ENCODE measurements at regions not wholly inside any gene's neighbourhood (a gene's known extent, or its start where the extent isn't known, plus 50 kb on each side); places are given as distances from the start of the nearest gene placed in this dataset.
A peak's percentile ranks its signal among the peaks of the same experiment; 100 is the strongest.

GRCh38 chr1:22276396-22276748 is 133.5 kb upstream of the WNT4 start:
- no peaks in the 10 kb centered on the region for H3K9me3 Mint-ChIP-seq
- CTCF ChIA-PET: interaction anchor here (1.0 to 1.7 kb wide), 6 partner anchors 8 to 140 kb away, joined by 3 to 5 read pairs (median 4); no protein-coding TSS in a partner anchor

GRCh38 chr1:22277662-22278061 is 134.8 kb upstream of the WNT4 start:
- CTCF ChIA-PET: no interaction called here
- Mint-ChIP-seq H3K4me3 (no peak overlapping the region), H3K36me3 (no peaks in the 10 kb centered on the region), H3K4me1 (no peaks in the 10 kb centered on the region), H3K27me3 (peaks cover 56% of the 10 kb centered on the region), H3K27ac (no peak overlapping the region), H3K9me3 (no peaks in the 10 kb centered on the region)
- no peak for DNase-seq

More at GRCh38 chr1:22276396-22276748, 133.5 kb upstream of the WNT4 start:
- no peak overlapping the region for H3K4me3 Mint-ChIP-seq
- H3K36me3 Mint-ChIP-seq: no peaks in the 10 kb centered on the region
- no peak for DNase-seq
- H3K27ac Mint-ChIP-seq: no peak overlapping the region
- H3K27me3 Mint-ChIP-seq: peaks cover 52% of the 10 kb centered on the region
- no peaks in the 10 kb centered on the region for H3K4me1 Mint-ChIP-seq

GRCh38 chr1:22279735-22280134 is 136.8 kb upstream of the WNT4 start:
- no peak overlapping the region for H3K4me3 Mint-ChIP-seq
- CTCF ChIA-PET: no interaction called here
- H3K36me3 Mint-ChIP-seq: no peaks in the 10 kb centered on the region
- H3K27ac Mint-ChIP-seq: no peak overlapping the region
- DNase-seq: no peak
- no peaks in the 10 kb centered on the region for H3K9me3 Mint-ChIP-seq
- H3K27me3 Mint-ChIP-seq: peaks cover 61% of the 10 kb centered on the region
- no peaks in the 10 kb centered on the region for H3K4me1 Mint-ChIP-seq

GRCh38 chr1:22280526-22280925 is 137.6 kb upstream of the WNT4 start:
- no peak overlapping the region for H3K27ac Mint-ChIP-seq
- no peaks in the 10 kb centered on the region for H3K9me3 Mint-ChIP-seq
- no peak overlapping the region for H3K4me3 Mint-ChIP-seq
- CTCF ChIA-PET: no interaction called here
- H3K27me3 Mint-ChIP-seq: peaks cover 53% of the 10 kb centered on the region
- H3K4me1 Mint-ChIP-seq: no peaks in the 10 kb centered on the region
- no peak for DNase-seq
- no peaks in the 10 kb centered on the region for H3K36me3 Mint-ChIP-seq

GRCh38 chr1:22281521-22282363 is 138.8 kb upstream of the WNT4 start:
- H3K4me1 Mint-ChIP-seq: no peaks in the 10 kb centered on the region
- no peaks in the 10 kb centered on the region for H3K9me3 Mint-ChIP-seq
- CTCF ChIA-PET: no interaction called here
- H3K27me3 Mint-ChIP-seq: peaks cover 47% of the 10 kb centered on the region
- peak; percentile 7 for DNase-seq
- H3K4me3 Mint-ChIP-seq: no peak overlapping the region
- H3K36me3 Mint-ChIP-seq: no peaks in the 10 kb centered on the region
- H3K27ac Mint-ChIP-seq: no peak overlapping the region

GRCh38 chr1:22282364-22282995 is 139.6 kb upstream of the WNT4 start:
- H3K4me3 Mint-ChIP-seq: no peak overlapping the region
- peak; percentile 14 for DNase-seq
- H3K36me3 Mint-ChIP-seq: no peaks in the 10 kb centered on the region
- H3K27me3 Mint-ChIP-seq: peaks cover 42% of the 10 kb centered on the region
- no peaks in the 10 kb centered on the region for H3K9me3 Mint-ChIP-seq
- H3K27ac Mint-ChIP-seq: no peak overlapping the region
- CTCF ChIA-PET: no interaction called here
- no peaks in the 10 kb centered on the region for H3K4me1 Mint-ChIP-seq

- Mint-ChIP-seq H3K27me3 (peaks cover 34% of the 10 kb centered on the region), H3K9me3 (no peaks in the 10 kb centered on the region), H3K27ac (no peak overlapping the region), H3K36me3 (no peaks in the 10 kb centered on the region), H3K4me3 (no peak overlapping the region), H3K4me1 (no peaks in the 10 kb centered on the region)
- DNase-seq: no peak
- CTCF ChIA-PET: interaction anchor here (1.6 kb wide), 1 partner anchor 8 kb away, joined by 4 read pairs; no protein-coding TSS in a partner anchor
Observed at GRCh38 chr1:22283596-22283995, 140.7 kb upstream of the WNT4 start.

GRCh38 chr1:22284236-22284635 is 141.3 kb upstream of the WNT4 start:
- no peaks in the 10 kb centered on the region for H3K9me3 Mint-ChIP-seq
- no peak overlapping the region for H3K4me3 Mint-ChIP-seq
- H3K27me3 Mint-ChIP-seq: peaks cover 31% of the 10 kb centered on the region
- no peaks in the 10 kb centered on the region for H3K4me1 Mint-ChIP-seq
- no peak for DNase-seq
- CTCF ChIA-PET: interaction anchor here (1.6 kb wide), 1 partner anchor 9 kb away, joined by 4 read pairs; no protein-coding TSS in a partner anchor
- H3K36me3 Mint-ChIP-seq: no peaks in the 10 kb centered on the region
- H3K27ac Mint-ChIP-seq: no peak overlapping the region

GRCh38 chr1:22284906-22285548 is 142.1 kb upstream of the WNT4 start:
- H3K4me3 Mint-ChIP-seq: no peak overlapping the region
- peaks cover 31% of the 10 kb centered on the region for H3K27me3 Mint-ChIP-seq
- H3K9me3 Mint-ChIP-seq: no peaks in the 10 kb centered on the region
- no peaks in the 10 kb centered on the region for H3K4me1 Mint-ChIP-seq
- no peaks in the 10 kb centered on the region for H3K36me3 Mint-ChIP-seq
- CTCF ChIA-PET: interaction anchor here (1.6 kb wide), 1 partner anchor 9 kb away, joined by 4 read pairs; no protein-coding TSS in a partner anchor
- no peak overlapping the region for H3K27ac Mint-ChIP-seq
- no peak for DNase-seq

- Mint-ChIP-seq H3K27me3 (peaks cover 35% of the 10 kb centered on the region), H3K9me3 (no peaks in the 10 kb centered on the region)
Observed at GRCh38 chr1:22285549-22286396, 142.9 kb upstream of the WNT4 start.

GRCh38 chr1:22286491-22286890 is 143.6 kb upstream of the WNT4 start:
- H3K36me3 Mint-ChIP-seq: no peaks in the 10 kb centered on the region
- DNase-seq: no peak
- H3K9me3 Mint-ChIP-seq: no peaks in the 10 kb centered on the region
- H3K4me3 Mint-ChIP-seq: no peak overlapping the region
- H3K27me3 Mint-ChIP-seq: peaks cover 32% of the 10 kb centered on the region
- no peaks in the 10 kb centered on the region for H3K4me1 Mint-ChIP-seq
- H3K27ac Mint-ChIP-seq: no peak overlapping the region
- CTCF ChIA-PET: interaction anchor here (1.4 kb wide), 1 partner anchor 10 kb away, joined by 3 read pairs; no protein-coding TSS in a partner anchor

More at GRCh38 chr1:22285549-22286396, 142.9 kb upstream of the WNT4 start:
- Mint-ChIP-seq H3K36me3 (no peaks in the 10 kb centered on the region), H3K27ac (no peak overlapping the region), H3K4me1 (no peaks in the 10 kb centered on the region), H3K4me3 (no peak overlapping the region)
- DNase-seq: no peak
- CTCF ChIA-PET: no interaction called here

- peaks cover 31% of the 10 kb centered on the region for H3K27me3 Mint-ChIP-seq
- no peak overlapping the region for H3K27ac Mint-ChIP-seq
- no peaks in the 10 kb centered on the region for H3K9me3 Mint-ChIP-seq
- H3K4me3 Mint-ChIP-seq: no peak overlapping the region
- CTCF ChIA-PET: interaction anchor here (1.4 kb wide), 1 partner anchor 11 kb away, joined by 3 read pairs; no protein-coding TSS in a partner anchor
- no peaks in the 10 kb centered on the region for H3K36me3 Mint-ChIP-seq
- no peak for DNase-seq
- no peaks in the 10 kb centered on the region for H3K4me1 Mint-ChIP-seq
Observed at GRCh38 chr1:22287273-22287672, 144.4 kb upstream of the WNT4 start.

- H3K27me3 Mint-ChIP-seq: peaks cover 24% of the 10 kb centered on the region
- DNase-seq: no peak
- H3K36me3 Mint-ChIP-seq: no peaks in the 10 kb centered on the region
- H3K27ac Mint-ChIP-seq: no peak overlapping the region
- no peaks in the 10 kb centered on the region for H3K4me1 Mint-ChIP-seq
- no peak overlapping the region for H3K4me3 Mint-ChIP-seq
- CTCF ChIA-PET: interaction anchor here (1.4 kb wide), 1 partner anchor 12 kb away, joined by 3 read pairs; no protein-coding TSS in a partner anchor
- no peaks in the 10 kb centered on the region for H3K9me3 Mint-ChIP-seq
Observed at GRCh38 chr1:22287946-22288520, 145.1 kb upstream of the WNT4 start.

Data from activated naive CD4-positive, alpha-beta T cell treated with anti-CD3 and anti-CD28 coated beads, Interleukin-2, amount 10 ng/mL, durations not matched to agents 7 days and 5 days (primary cell).